T47D (cell line): ENCODE measurements at regions not wholly inside any gene's neighbourhood (a gene's known extent, or its start where the extent isn't known, plus 50 kb on each side); places are given as distances from the start of the nearest gene placed in this dataset.
"Not testable (repeated sequence)": the region's sequence is repeated elsewhere in the genome, so short reads cannot be mapped to it uniquely, and the experiment has no call there.

Source experiments
- DNase-seq, 2 experiments: peaks; one replicate each; pipeline versions ENCODE4 v3.0.0 to v3.0.0-alpha.2; 2011 to 2012; ENCODE audit warnings: low read depth in 1 of 2, low spot score in 1 of 2
- in situ Hi-C: cut with HindIII; loops from 2 replicates; pipeline ENCODE4 v1.10.0; 2016; ENCODE audit warnings: low sequenced_read_pairs, low pct_unique_long_range_greater_than_20kb

DNA sequence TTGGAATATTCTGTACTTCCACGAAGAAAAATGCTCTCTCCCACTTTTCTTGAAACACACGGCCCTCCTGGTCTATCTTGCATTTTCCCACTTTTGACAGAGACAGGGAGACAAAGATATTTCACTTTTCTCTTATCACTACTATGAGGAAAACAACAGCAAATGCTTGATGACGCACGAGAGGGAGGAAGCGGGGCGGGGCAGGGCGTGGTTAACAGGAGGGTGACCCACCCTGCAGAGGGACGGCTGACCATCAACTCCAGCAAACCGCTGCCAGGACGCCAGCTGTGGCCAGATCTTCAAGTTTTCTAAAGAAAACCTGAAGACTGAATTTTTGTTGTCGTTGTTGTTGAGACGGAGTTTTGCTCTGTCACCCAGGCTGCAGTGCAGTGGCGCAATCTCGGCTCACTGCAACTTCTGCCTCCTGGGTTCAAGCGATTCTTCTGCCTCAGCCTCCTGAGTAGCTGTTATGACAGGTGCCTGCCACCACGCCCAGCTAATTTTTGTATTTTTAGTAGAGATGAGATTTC lies 63.8 kb downstream of the NSUN5 start:
- in situ Hi-C loops = not testable (repeated sequence)

DNA sequence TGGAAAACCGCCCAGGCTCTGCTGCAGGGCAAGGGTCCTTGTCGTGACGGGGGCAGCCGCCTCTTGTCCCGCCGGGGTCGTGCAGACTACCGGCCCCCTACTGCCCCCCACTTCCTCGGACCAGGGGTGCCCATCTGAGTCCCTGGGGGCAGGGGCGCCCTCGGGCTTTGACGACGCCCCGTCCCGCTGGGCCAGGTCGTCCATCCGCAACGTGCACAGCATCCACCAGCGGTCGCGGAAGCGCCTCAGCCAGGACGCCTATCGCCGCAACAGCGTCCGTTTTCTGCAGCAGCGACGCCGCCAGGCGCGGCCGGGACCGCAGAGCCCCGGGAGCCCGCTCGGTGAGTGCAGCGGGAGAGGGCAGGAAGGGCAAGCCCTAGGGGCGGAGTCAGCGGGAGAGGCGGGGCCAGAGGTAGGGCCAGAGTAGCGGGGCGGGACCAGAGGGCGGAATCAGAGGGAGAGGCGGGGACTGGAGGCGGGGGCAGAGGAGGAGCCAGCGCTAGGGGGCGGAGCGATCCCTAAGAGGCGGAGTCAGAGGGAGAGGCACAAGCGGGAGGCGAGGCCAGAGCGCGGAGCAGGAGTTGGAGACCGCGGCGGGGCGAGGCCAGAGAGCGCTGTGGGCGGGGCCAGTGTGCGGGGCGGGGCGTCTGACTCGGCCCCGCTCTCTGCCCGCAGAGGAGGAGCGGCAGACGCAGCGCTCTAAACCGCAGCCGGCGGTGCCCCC lies 73.5 kb downstream of the NSUN5 start:
- in situ Hi-C loops = not testable (repeated sequence)

More for the DNA sequence above, 63.8 kb downstream of the NSUN5 start:
- DNase-seq = not testable (repeated sequence)

DNA sequence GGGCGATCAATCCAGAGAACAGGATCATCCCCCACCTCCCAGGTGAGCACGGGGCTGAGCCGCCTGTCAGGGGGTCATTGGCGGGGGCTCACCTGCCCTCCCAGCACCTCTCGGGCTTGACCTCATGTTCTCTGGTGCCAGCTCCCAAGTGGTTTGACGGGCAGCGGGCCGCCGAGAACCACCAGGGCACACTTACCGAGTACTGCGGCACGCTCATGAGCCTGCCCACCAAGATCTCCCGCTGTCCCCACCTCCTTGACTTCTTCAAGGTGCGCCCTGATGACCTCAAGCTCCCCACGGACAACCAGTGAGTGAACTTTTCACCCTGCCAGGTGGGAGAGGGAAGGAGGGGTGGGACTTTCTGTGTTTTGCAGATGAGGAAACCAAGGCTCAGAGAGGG lies 82.9 kb downstream of the NSUN5 start:
- DNase-seq, in situ Hi-C loops: not testable (repeated sequence)

More for the DNA sequence above, 73.5 kb downstream of the NSUN5 start:
- DNase-seq = not testable (repeated sequence)

DNA sequence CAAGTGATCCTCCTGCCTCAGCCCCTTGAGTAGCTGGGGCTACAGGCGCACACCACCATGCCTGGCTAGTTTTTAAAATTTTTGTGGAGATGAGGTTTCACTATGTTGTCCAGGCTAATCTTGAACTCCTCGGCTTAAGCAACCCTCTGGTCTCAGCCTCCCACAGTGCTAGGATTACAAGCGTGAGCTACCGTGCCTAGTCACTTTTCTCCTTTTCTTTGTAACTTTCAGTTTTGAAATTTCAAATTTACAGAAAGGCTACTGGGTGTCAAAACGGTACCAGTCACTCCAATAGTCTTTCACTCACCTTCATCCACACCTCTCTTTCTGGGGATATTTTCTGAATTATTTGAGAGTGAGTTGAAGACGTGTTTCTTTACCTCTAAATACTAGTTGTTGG lies 86.9 kb downstream of the NSUN5 start:
- in situ Hi-C loops = not testable (repeated sequence)

DNA sequence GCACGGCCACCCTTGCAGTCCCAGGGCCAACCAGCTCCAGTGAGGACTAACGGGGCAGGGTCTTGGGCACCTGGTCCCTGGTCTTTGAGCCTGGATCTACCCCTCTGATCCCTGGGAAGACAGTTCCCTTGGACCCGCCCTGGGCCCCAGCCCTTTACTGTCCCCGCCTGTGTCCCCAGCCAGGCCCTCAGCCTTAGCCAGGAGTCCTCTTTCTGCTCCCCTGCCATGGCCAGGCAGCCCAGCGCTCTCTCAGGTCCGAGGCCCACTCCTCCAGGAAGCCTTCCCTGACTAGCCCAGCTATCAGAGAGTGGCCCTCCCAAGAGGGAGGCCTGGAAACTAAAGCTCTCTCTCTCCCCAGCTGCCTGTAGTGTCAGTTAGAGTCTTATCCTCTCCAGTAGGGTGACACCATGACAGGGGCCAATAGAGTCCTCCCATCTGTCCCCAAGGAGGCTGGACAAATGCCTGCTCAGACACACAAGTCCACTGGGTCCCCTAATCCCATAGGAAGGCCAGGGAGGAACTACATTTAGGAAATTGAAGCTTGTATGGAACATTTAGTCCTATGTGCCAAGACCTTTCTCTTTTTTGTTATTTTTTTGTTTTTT lies 87.8 kb downstream of the NSUN5 start:
- in situ Hi-C loops, DNase-seq: not testable (repeated sequence)

More for the DNA sequence above, 86.9 kb downstream of the NSUN5 start:
- not testable (repeated sequence) for DNase-seq

DNA sequence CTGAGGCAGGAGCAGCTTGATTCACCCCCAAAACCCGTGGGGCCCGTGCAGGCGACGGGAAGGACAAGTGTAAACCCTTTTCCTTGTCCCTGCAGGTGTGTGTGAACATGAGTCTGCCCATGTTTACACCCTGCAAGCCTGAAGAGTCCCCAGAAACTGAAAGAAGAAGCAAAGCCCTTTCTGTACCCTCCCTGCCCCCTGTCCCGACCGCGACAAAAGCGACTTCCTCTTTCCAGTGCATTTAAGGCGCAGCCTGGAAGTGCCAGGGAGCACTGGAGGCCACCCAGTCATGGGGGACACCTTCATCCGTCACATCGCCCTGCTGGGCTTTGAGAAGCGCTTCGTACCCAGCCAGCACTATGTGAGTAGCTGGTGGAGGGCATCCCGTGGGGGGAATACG lies 88.3 kb downstream of the NSUN5 start:
- DNase-seq, in situ Hi-C loops: not testable (repeated sequence)

DNA sequence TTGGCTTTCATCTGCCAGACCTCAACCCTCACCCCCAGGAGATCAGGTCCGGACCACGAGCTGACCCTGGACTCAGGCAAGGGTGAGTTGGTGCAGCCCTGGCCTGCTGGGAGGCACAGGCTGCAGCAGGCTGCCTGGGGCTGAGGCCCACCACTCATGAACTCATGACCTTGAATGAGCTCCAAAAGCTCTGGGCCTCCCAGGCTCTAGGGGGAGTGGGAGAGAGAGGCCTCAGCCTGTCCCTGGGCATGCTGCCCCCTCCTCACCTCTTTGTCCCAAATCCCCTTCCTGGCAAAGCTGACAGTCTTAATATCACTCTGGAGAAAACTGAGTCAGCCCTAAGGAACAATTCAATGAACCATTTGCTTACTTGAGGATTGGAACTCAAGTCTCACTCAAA lies 89.8 kb downstream of the NSUN5 start:
- in situ Hi-C loops, DNase-seq: not testable (repeated sequence)

DNA sequence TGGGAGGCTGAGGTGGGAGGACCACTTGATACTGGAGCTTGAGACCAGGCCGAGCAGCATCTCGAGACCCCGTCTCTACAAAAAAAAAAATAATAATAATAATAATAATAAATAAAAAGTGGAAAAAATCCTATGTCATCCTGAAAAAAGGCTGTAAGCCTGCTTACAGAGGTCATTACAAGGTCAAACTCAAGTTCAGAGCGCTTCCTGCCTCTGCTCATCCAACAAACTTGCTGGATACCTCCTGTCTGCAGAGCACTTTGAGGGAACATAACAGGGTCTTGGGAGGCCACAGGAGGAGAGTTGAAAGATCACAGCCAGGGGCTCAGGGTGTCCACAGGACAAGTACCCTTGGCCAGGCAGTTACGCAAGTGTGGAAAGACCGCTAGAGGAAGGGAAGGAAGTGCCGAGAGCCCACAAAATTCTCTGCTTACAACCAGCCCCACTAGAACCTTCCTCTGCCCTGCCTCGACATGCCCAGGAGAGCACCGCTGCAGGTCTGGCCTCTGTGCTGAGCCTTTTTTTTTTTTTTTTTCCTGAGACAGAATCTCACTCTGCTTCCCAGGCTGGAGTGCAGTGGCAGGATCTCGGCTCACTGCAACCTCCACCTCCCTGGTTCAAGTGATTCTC lies 92.5 kb downstream of the NSUN5 start:
- DNase-seq, in situ Hi-C loops: not testable (repeated sequence)

DNA sequence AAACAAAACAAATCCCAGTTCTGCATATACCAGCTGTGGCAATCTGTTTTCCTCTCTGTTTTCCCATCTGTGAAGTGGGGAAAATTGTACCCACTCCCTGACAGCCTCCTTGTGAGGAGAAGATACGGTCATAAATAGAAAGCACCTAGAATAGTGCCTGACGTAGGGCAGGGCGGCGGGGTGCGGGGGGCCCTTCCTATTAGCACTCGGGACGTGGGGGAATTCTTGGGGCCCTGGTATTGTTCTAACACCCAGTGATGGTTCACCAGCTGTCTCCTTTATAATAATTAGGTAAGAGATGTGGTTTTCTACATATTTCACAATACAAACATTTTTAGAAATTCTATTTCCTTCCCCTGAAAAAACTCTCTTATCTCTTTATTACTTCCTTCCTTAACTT lies 93.4 kb downstream of the NSUN5 start:
- in situ Hi-C loops, DNase-seq: not testable (repeated sequence)

DNA sequence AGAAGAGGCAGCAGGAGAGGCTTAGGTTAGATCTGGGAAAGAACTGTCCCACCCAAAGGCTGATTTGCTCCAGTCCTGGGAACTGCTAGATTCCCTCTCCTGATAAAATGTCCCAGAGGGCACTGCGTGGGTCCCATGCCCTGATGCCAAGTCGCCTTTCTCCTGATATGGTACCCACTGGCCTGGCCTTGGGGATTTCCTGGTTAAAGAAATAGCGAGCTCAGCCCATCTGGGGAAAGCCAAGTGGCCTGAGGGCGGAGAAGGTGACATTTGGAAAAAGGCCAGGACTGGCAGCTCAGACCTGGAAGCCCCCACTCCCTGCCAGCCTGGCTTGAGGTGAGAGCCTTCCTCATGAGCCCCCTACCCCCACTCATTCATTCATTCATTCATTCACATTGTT lies 94.2 kb downstream of the NSUN5 start:
- DNase-seq, in situ Hi-C loops: not testable (repeated sequence)

DNA sequence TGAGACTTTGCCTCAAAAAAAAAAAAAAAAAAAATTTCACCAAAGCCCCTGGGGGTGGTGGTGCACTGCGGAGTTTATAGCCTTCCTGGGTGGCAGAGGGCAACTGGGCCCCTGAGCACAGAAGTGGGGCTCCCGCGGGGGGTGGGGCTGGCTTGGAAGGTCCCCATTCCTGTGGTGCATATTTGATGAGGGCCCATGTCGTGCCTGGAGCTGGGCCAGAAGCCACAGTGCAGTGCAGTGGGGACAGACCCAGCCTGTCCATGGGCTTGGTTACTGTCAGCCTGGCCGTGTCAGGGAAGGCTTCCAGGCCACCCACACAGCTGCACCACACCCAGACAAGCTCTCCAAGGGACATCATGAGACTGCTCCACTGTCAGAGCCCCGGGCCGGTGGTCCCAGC lies 95.5 kb downstream of the NSUN5 start:
- DNase-seq, in situ Hi-C loops: not testable (repeated sequence)

DNA sequence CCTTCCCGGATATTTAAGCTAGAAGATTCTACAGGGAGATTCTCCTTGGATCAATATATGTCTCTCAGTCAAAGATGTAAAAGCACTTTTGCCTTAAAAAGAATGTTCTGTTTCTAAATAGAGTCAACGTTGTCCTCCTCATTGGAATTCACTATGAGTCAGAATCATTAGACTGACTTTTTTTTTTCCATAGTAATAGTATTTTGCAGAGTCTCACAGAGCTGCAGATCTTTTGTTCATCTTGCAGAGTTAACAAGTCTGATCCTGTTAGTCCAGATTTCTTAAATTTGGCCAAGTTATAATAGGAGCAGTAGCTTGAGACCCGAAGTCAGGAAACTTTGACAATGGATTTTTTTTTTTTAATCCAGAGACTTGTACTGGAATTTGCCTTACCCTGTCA lies 103.0 kb downstream of the NSUN5 start:
- in situ Hi-C loops, DNase-seq: not testable (repeated sequence)

DNA sequence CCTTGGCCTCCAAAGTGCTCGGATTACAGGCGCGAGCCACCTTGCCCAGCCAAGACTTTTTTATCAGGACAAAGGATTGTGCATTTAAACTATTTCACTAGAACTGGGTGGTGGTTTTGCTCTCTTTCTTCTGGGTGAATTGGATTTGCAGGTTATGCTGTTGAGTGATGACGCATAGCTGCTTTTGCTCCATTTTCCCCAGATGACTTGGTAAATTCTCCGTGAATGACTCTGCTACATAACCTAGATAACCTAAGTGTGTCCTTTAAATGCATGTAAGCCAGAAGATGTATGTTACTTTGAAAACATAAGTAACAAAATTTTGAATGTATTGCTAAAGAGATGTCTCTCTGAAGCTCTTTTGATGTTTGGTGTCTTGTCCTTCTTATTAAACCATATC lies 103.7 kb downstream of the NSUN5 start:
- DNase-seq, in situ Hi-C loops: not testable (repeated sequence)

DNA sequence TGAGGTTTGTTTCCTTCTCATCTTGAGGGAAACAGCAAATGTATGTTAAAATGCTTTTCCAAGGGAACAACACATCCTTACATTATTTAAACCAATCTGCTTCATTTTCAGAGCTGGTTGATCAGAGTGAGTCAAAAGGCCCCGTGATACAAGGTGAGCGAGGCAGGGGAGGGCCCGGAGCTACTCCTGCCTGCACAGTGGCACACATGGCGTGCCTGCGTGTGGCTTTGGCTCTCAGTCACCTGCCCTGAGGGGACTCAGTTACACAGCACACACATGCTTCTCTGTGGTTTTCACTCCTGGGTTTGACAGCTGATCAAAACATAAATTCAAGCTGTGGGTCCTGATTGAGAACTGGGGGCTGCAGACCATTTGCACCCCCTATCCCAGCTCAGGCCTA lies 105.3 kb downstream of the NSUN5 start:
- DNase-seq, in situ Hi-C loops: not testable (repeated sequence)

DNA sequence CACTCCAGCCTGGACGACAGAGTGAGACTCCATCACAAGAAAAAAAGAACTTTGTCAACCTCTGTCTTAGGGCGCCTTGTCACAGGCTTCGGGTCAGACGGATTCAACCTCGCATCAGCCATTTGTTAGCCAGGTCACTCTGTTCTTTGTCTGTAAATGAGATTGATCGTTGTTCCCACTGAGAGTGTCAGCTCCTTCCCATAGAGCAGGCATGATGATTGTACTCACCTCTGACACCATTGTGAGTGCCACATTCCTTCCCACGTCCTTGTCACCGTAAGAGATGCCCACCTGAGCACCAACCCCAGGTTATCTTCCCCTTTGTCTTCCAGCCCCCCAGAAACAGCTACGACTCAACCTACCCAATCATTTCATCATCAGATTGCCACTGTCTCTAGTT lies 107.4 kb downstream of the NSUN5 start:
- in situ Hi-C loops, DNase-seq: not testable (repeated sequence)

DNA sequence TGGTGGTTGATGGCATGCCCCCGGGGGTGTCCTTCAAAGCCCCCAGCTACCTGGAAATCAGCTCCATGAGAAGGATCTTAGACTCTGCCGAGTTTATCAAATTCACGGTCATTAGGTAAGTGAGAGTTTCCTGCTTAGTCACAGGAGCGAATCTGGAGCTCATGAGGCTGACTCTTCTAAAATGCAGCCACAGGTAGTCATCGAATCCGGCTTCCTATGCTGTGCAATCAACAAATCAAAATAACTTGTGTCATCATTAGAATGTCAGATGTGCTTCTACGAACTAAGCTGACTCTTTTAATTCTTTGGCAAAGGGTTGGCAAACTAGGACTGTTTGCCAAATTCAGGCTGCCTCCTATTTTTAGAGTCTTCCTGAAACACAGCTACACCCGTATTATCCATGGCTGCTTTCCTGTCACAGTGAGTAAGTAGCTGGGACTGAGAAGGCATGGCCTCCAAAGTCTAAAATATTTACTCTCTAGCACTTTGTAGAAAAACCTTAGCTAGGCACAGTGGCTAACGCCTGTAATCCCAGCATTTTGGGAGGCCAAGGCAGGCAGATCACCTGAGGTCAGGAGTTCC lies 108.0 kb downstream of the NSUN5 start:
- DNase-seq, in situ Hi-C loops: not testable (repeated sequence)

DNA sequence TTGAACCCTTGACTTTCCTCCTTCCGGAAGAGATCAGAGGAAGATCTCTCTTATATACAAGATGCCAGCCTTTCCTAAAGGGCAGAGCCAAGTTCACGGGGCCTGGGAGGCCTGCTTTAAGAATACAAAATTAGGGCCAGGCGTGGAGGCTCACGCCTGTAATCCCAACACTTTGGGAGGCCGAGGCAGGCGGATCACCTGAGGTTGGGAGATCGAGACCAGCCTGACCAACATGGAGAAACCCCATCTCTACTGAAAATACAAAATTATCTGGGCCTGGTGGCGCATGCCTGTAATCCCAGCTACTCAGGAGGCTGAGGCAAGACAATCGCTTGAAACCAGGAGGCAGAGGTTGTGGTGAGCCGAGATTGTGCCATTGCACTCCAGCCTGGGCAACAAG lies 108.2 kb upstream of the SPDYE9 start:
- DNase-seq, in situ Hi-C loops: not testable (repeated sequence)

DNA sequence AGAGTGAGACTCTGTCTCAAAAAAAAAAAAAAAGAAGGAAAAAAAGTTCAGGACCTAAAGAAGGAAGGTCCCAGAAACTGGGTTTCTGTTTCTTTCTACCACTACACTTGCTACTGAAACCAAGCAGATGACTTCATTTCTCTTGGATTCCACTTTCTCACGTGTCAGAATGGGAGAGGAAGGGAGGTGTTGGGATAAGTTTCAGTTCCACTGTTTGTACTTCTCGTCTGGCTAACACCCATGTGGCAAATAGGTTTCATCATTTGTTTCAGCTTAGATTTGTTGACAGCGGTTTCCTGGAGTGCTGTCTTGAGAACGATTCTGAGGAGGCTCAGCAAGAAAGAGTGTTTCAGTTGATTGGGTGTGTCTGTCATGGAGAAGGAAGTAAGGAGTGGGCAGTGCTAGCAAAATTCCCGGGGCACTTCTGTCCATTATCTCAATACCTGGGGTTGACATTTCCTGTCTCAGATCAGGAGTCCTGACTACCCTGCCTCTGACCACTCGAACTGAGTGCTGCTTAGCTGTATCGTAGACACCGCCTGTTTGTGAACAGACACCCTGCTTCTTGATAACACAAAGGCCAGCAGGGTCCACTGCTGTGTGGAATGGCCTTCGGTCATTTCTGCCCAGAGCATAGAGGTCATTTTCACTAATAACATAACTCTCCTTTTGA lies 104.8 kb upstream of the SPDYE9 start:
- DNase-seq, in situ Hi-C loops: not testable (repeated sequence)
